ENCODE measurements at regions not wholly inside any gene's neighbourhood (a gene's known extent, or its start where the extent isn't known, plus 50 kb on each side); places are given as distances from the start of the nearest gene placed in this dataset.

GRCh38 chr5:7250611-7251010, 145.3 kb upstream of the ADCY2 start:
- CTCF ChIA-PET, result no interaction called here
- no peaks in the 10 kb centered on the region for H3K4me1 ChIP-seq (ENCODE audit: control insufficient read depth, insufficient read depth, low read length)

More at GRCh38 chr5:7250611-7251010, 145.3 kb upstream of the ADCY2 start:
- H3K79me1 ChIP-seq (ENCODE audit: low read depth in 1 of 2, low read length in 2 of 2), result no peaks in the 10 kb centered on the region
- no peak overlapping the region for H3K18ac ChIP-seq (ENCODE audit: low read depth, low read length)
- H3K4me2 ChIP-seq (ENCODE audit: low read depth, low read length), result no peak overlapping the region
- in situ Hi-C loops (cut with MboI; ENCODE audit: low sequenced_read_pairs), result no loop called here
- WGBS, 2 experiments (ENCODE audit: extremely low coverage in 2 of 2, insufficient read length in 1 of 2), result no CpG with 5 or more reads among the region's 3 CpGs
- no peak overlapping the region for H2AK9ac ChIP-seq (replicated peaks; ENCODE audit: low read depth, low read length, poor library complexity)
- no peak overlapping the region for H3K27ac ChIP-seq (ENCODE audit: insufficient read depth, low read length)
- no peak overlapping the region for H4K8ac ChIP-seq (ENCODE audit: low read depth in 2 of 2, low read length in 2 of 2)
- H3K9me1 ChIP-seq (ENCODE audit: insufficient read depth, low read length), result no peaks in the 10 kb centered on the region
- H3K4ac ChIP-seq (ENCODE audit: low read depth, low read length), result no peak overlapping the region
- H2BK20ac ChIP-seq (ENCODE audit: low read depth, low read length), result no peak overlapping the region
- TF ChIP-seq ELK1 (IDR thresholded peaks at IDR 0.05; ENCODE audit: borderline replicate concordance, low read depth, low read length) (no peak), CHD1 (IDR thresholded peaks at IDR 0.05; ENCODE audit: low read depth, low read length) (no peak), CEBPB (IDR thresholded peaks at IDR 0.05; ENCODE audit: low read depth, low read length) (no peak), RCOR1 (IDR thresholded peaks at IDR 0.05; ENCODE audit: insufficient replicate concordance, low read length) (no peak), MAZ (IDR thresholded peaks at IDR 0.05; ENCODE audit: borderline replicate concordance, low read depth, low read length) (no peak), FOS (IDR thresholded peaks at IDR 0.05; ENCODE audit: low read depth, low read length) (no peak), BHLHE40 (IDR thresholded peaks at IDR 0.05; ENCODE audit: low read depth, low read length) (no peak), MXI1 (IDR thresholded peaks at IDR 0.05; ENCODE audit: borderline replicate concordance, low read depth, low read length) (no peak), USF2 (IDR thresholded peaks at IDR 0.05; ENCODE audit: low read depth, low read length) (no peak), RAD21 (IDR thresholded peaks at IDR 0.05; ENCODE audit: low read length) (no peak), POLR2A (IDR thresholded peaks at IDR 0.05; ENCODE audit: low read depth, low read length) (no peak), SMC3 (IDR thresholded peaks at IDR 0.05; ENCODE audit: low read depth, low read length) (no peak), CTCF (conservative IDR thresholded peaks at IDR 0.05; ENCODE audit: low read depth, low read length) (no peak), MAFK (IDR thresholded peaks at IDR 0.05; ENCODE audit: low read depth, low read length) (no peak), RFX5 (IDR thresholded peaks at IDR 0.05; ENCODE audit: low read depth, low read length) (no peak), NFE2L2 (IDR thresholded peaks at IDR 0.05; ENCODE audit: low read depth, low read length) (no peak)
- DNase-seq (no peak), ATAC-seq (ENCODE audit: low read depth) (no peak)
- H2AFZ ChIP-seq (replicated peaks; ENCODE audit: low read length, poor library complexity), result no peak overlapping the region
- no TSS peak for BruUV-seq (replicated peaks)
- no peak overlapping the region for H3K14ac ChIP-seq (replicated peaks; ENCODE audit: low read depth, low read length)
- dilution Hi-C loops (cut with HindIII; ENCODE audit: low sequenced_read_pairs, unreplicated experiment), result no loop called here
- no peaks in the 10 kb centered on the region for H3K27me3 ChIP-seq (ENCODE audit: control insufficient read depth, insufficient read depth, low read length)
- no peak overlapping the region for H2BK5ac ChIP-seq (ENCODE audit: low read depth, low read length, poor library complexity, severe bottlenecking)
- no peak overlapping the region for H3K9ac ChIP-seq (ENCODE audit: low read depth, low read length)
- no peak overlapping the region for H2BK15ac ChIP-seq (ENCODE audit: low read depth, low read length)
- no peak overlapping the region for H3K56ac ChIP-seq (ENCODE audit: extremely low read depth, insufficient read depth, low read length)
- no peak overlapping the region for H4K91ac ChIP-seq (ENCODE audit: insufficient read depth, low read depth, low read length)
- no peak overlapping the region for H2BK120ac ChIP-seq (ENCODE audit: low read depth, low read length)
- no peak overlapping the region for H4K5ac ChIP-seq (ENCODE audit: low read depth, low read length)
- H3K23ac ChIP-seq (ENCODE audit: low read depth, low read length), result no peak overlapping the region
- H2AK5ac ChIP-seq (ENCODE audit: low read depth, low read length), result no peak overlapping the region
- no peaks in the 10 kb centered on the region for H3K36me3 ChIP-seq (ENCODE audit: control insufficient read depth, insufficient read depth, low read length)
- peaks cover 13% of the 10 kb centered on the region; the same call in 1 of the 2 replicates for H3K9me3 ChIP-seq (ENCODE audit: control insufficient read depth, insufficient read depth, low read length)
- no peak overlapping the region for H3K4me3 ChIP-seq (ENCODE audit: insufficient read depth, low read depth, low read length)
- POLR2A ChIA-PET (ENCODE audit: unreplicated experiment), result no interaction called here
- intact Hi-C loops (cut with micrococcal nuclease), result no loop called here
- H4K20me1 ChIP-seq (ENCODE audit: insufficient read depth, low read length), result no peaks in the 10 kb centered on the region

All from IMR-90 (cell line).